HG02981 (cell line): ENCODE measurements at regions not wholly inside any gene's neighbourhood (a gene's known extent, or its start where the extent isn't known, plus 50 kb on each side); places are given as distances from the start of the nearest gene placed in this dataset.
"Not testable (repeated sequence)": the region's sequence is repeated elsewhere in the genome, so short reads cannot be mapped to it uniquely, and the experiment has no call there.

ENCODE experiments used
- ATAC-seq: cut with Tn5 transposase; IDR thresholded peaks from one replicate; pipeline ENCODE4 v1.9.1; 2021; ENCODE audit warnings: mild to moderate bottlenecking, moderate library complexity; ENCODE audit not compliant: unreplicated experiment

- ATAC-seq = no peak
Measured at GRCh38 chr3:71964170-71964569, 179.2 kb upstream of the PROK2 start.

GRCh38 chr3:71962561-71963240 is 177.8 kb upstream of the PROK2 start:
- ATAC-seq = no peak

GRCh38 chr3:71961891-71962290 is 176.9 kb upstream of the PROK2 start:
- no peak for ATAC-seq

- ATAC-seq = no peak
Measured at GRCh38 chr3:71961378-71961777, 176.4 kb upstream of the PROK2 start.

- ATAC-seq = no peak
Measured at GRCh38 chr3:71958533-71958932, 173.6 kb upstream of the PROK2 start.

- no peak for ATAC-seq
Measured at GRCh38 chr3:71956716-71957115, 171.8 kb upstream of the PROK2 start.

GRCh38 chr3:71956069-71956340 is 171.1 kb upstream of the PROK2 start:
- ATAC-seq = no peak

GRCh38 chr3:71955240-71956068 is 170.5 kb upstream of the PROK2 start:
- ATAC-seq = no peak

- no peak for ATAC-seq
Measured at GRCh38 chr3:71951842-71952241, 166.9 kb upstream of the PROK2 start.

- ATAC-seq = no peak
Measured at GRCh38 chr3:71951361-71951760, 166.4 kb upstream of the PROK2 start.

GRCh38 chr3:71949442-71949841 is 164.5 kb upstream of the PROK2 start:
- no peak for ATAC-seq

GRCh38 chr3:71944482-71945065 is 159.6 kb upstream of the PROK2 start:
- ATAC-seq = no peak

- no peak for ATAC-seq
Measured at GRCh38 chr3:71942432-71943187, 157.7 kb upstream of the PROK2 start.

GRCh38 chr3:71940486-71940885 is 155.5 kb upstream of the PROK2 start:
- ATAC-seq = no peak

GRCh38 chr3:71938081-71938480 is 153.1 kb upstream of the PROK2 start:
- not testable (repeated sequence) for ATAC-seq

GRCh38 chr3:71936681-71937080 is 151.7 kb upstream of the PROK2 start:
- no peak for ATAC-seq

GRCh38 chr3:71934520-71935270 is 149.7 kb upstream of the PROK2 start:
- ATAC-seq = no peak

GRCh38 chr3:71931922-71932321 is 147.0 kb upstream of the PROK2 start:
- ATAC-seq = no peak

GRCh38 chr3:71930056-71930991 is 145.4 kb upstream of the PROK2 start:
- ATAC-seq = no peak

GRCh38 chr3:71928212-71928611 is 143.3 kb upstream of the PROK2 start:
- no peak for ATAC-seq
